OCI-LY7 (cell line): ENCODE measurements at regions not wholly inside any gene's neighbourhood (a gene's known extent, or its start where the extent isn't known, plus 50 kb on each side); places are given as distances from the start of the nearest gene placed in this dataset.
"Not testable (repeated sequence)": the region's sequence is repeated elsewhere in the genome, so short reads cannot be mapped to it uniquely, and the experiment has no call there.

Source experiments
- EZH2phosphoT487 ChIP-seq: fragments of 200-600 bp; sonication (generic); IDR thresholded peaks from 2 replicates; pipeline ENCODE4 v1.6.1; 2018; ENCODE audit warnings: low read depth, borderline replicate concordance, mild to moderate bottlenecking, mixed run types, antibody characterized with exemption, low read length, moderate library complexity, mixed read lengths
- TF ChIP-seq, protein P1 (sequence below): fragments of 200-600 bp; sonication (generic); conservative IDR thresholded peaks from 2 replicates; pipeline ENCODE4 v1.5.1; 2014; ENCODE audit warnings: mild to moderate bottlenecking, antibody characterized with exemption, low read length, moderate library complexity, mixed read lengths

DNA sequence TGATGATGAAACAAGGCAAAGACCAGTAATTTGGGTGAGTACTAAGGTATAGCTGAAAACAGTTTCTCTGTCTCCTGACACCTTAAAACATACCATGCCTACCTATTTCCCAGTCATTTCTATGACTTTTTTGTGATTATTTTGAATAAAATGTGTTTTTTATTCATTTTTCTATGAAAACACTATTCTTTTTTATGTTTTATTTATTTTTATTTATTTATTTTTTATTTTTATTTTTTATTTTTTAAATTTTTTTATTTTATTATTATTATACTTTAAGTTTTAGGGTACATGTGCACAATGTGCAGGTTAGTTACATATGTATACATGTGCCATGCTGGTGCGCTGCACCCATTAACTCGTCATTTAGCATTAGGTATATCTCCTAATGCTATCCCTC is 576.8 kb upstream of the TLE4 start:
- TF ChIP-seq, protein P1, sequence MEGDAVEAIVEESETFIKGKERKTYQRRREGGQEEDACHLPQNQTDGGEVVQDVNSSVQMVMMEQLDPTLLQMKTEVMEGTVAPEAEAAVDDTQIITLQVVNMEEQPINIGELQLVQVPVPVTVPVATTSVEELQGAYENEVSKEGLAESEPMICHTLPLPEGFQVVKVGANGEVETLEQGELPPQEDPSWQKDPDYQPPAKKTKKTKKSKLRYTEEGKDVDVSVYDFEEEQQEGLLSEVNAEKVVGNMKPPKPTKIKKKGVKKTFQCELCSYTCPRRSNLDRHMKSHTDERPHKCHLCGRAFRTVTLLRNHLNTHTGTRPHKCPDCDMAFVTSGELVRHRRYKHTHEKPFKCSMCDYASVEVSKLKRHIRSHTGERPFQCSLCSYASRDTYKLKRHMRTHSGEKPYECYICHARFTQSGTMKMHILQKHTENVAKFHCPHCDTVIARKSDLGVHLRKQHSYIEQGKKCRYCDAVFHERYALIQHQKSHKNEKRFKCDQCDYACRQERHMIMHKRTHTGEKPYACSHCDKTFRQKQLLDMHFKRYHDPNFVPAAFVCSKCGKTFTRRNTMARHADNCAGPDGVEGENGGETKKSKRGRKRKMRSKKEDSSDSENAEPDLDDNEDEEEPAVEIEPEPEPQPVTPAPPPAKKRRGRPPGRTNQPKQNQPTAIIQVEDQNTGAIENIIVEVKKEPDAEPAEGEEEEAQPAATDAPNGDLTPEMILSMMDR, result not testable (repeated sequence)
- TF ChIP-seq EZH2phosphoT487, result not testable (repeated sequence)
